Mesenteric fat pad (tissue), 1 donor: ENCODE measurements at regions not wholly inside any gene's neighbourhood (a gene's known extent, or its start where the extent isn't known, plus 50 kb on each side); places are given as distances from the start of the nearest gene placed in this dataset. TPM values are rescaled to one million over a fixed set of nuclear protein-coding genes. Genes with fewer than 3 reads are reported as not detected.

Experiments
- microRNA-seq: library from miRNA; unstranded; fragments of <30 nt; microRNA quantifications from one replicate; pipeline ENCODE4 v1.2.0, GENCODE V29; 2020; ENCODE audit warnings: borderline number of aligned reads
- donor health status: DM: yes; HTN: yes; CAD: no.

Small RNAs in the stretch of these regions (microRNA-seq; reads per million reads assigned to microRNA genes)
- gene MIR6076, result not detected
